ENCODE measurements at regions not wholly inside any gene's neighbourhood (a gene's known extent, or its start where the extent isn't known, plus 50 kb on each side); places are given as distances from the start of the nearest gene placed in this dataset.

GRCh38 chr4:100843910-100844309 lies 326.1 kb upstream of the EMCN start:
- Histone ChIP-seq H3K4me2 (ENCODE audit: insufficient read depth, low read length, poor library complexity, severe bottlenecking) (no peak overlapping the region), H3K27ac (replicated peaks; ENCODE audit: low read length) (no peak overlapping the region), H4K91ac (ENCODE audit: low read depth, low read length, poor library complexity) (no peak overlapping the region), H2BK15ac (ENCODE audit: low read length) (no peak overlapping the region), H3K9me3 (replicated peaks in 1 of 2; ENCODE audit: control insufficient read depth in 2 of 2, insufficient read depth in 1 of 2, low read depth in 1 of 2, low read length in 2 of 2) (no peaks in the 10 kb centered on the region), H3K4me3 (ENCODE audit: low read length in 2 of 2) (no peak overlapping the region), H3K18ac (ENCODE audit: low read length) (no peak overlapping the region), H3K14ac (ENCODE audit: low read length) (no peak overlapping the region), H4K8ac (ENCODE audit: low read depth, low read length) (no peak overlapping the region), H3K4ac (ENCODE audit: low read length) (no peak overlapping the region), H2AFZ (ENCODE audit: low read length) (no peak overlapping the region), H2AK5ac (ENCODE audit: low read depth, low read length) (no peak overlapping the region), H3K23ac (ENCODE audit: low read depth, low read length, poor library complexity) (no peak overlapping the region), H3K27me3 (ENCODE audit: control insufficient read depth in 3 of 3, insufficient read depth in 3 of 3, low read depth in 1 of 3, low read length in 3 of 3) (no peaks in the 10 kb centered on the region), H2BK12ac (ENCODE audit: low read length) (no peak overlapping the region), H3K9ac (ENCODE audit: low read depth, low read length, poor library complexity) (no peak overlapping the region), H2BK120ac (ENCODE audit: low read depth, low read length) (no peak overlapping the region), H3K36me3 (replicated peaks in 1 of 2; ENCODE audit: control insufficient read depth in 2 of 2, insufficient read depth in 2 of 2, low read length in 2 of 2) (no peaks in the 10 kb centered on the region), H3K4me1 (ENCODE audit: control insufficient read depth in 2 of 2, insufficient read depth in 1 of 2, low read depth in 1 of 2, low read length in 2 of 2) (peaks cover 0 to 3% of the 10 kb centered on the region in 2 donors), H3K79me1 (ENCODE audit: low read depth, low read length) (no peaks in the 10 kb centered on the region), H2BK5ac (ENCODE audit: low read length) (no peak overlapping the region)
- DNase-seq (ENCODE audit: low spot score): no peak

GRCh38 chr4:100842856-100843255 lies 325.0 kb upstream of the EMCN start:
- H3K36me3 ChIP-seq (replicated peaks in 1 of 2; ENCODE audit: control insufficient read depth in 2 of 2, insufficient read depth in 2 of 2, low read length in 2 of 2): no peaks in the 10 kb centered on the region
- WGBS, 2 donors (ENCODE audit: extremely low coverage in 2 of 2, insufficient read length in 2 of 2, insufficient replicate concordance in 1 of 2): no CpG with 5 or more reads among the region's 1 CpG
- no peak overlapping the region for H3K4ac ChIP-seq (ENCODE audit: low read length)
- H3K27ac ChIP-seq (replicated peaks; ENCODE audit: low read length): no peak overlapping the region
- no peak overlapping the region for H3K9ac ChIP-seq (ENCODE audit: low read depth, low read length, poor library complexity)
- no peak overlapping the region for H2BK12ac ChIP-seq (ENCODE audit: low read length)
- H2AFZ ChIP-seq (ENCODE audit: low read length): no peak overlapping the region
- H2BK5ac ChIP-seq (ENCODE audit: low read length): no peak overlapping the region
- no peak overlapping the region for H3K4me2 ChIP-seq (ENCODE audit: insufficient read depth, low read length, poor library complexity, severe bottlenecking)
- H3K18ac ChIP-seq (ENCODE audit: low read length): no peak overlapping the region
- no peak overlapping the region for H4K8ac ChIP-seq (ENCODE audit: low read depth, low read length)
- no peak overlapping the region for H3K14ac ChIP-seq (ENCODE audit: low read length)
- H3K4me1 ChIP-seq (ENCODE audit: control insufficient read depth in 2 of 2, insufficient read depth in 1 of 2, low read depth in 1 of 2, low read length in 2 of 2): no peaks in the 10 kb centered on the region
- H4K91ac ChIP-seq (ENCODE audit: low read depth, low read length, poor library complexity): no peak overlapping the region
- DNase-seq (ENCODE audit: low spot score): no peak
- no peaks in the 10 kb centered on the region for H3K79me1 ChIP-seq (ENCODE audit: low read depth, low read length)
- H2BK120ac ChIP-seq (ENCODE audit: low read depth, low read length): no peak overlapping the region
- H2BK15ac ChIP-seq (ENCODE audit: low read length): no peak overlapping the region
- no peak overlapping the region for H3K23ac ChIP-seq (ENCODE audit: low read depth, low read length, poor library complexity)
- H3K4me3 ChIP-seq (ENCODE audit: low read length in 2 of 2): no peak overlapping the region
- H3K9me3 ChIP-seq (replicated peaks in 1 of 2; ENCODE audit: control insufficient read depth in 2 of 2, insufficient read depth in 1 of 2, low read depth in 1 of 2, low read length in 2 of 2): no peaks in the 10 kb centered on the region
- H2AK5ac ChIP-seq (ENCODE audit: low read depth, low read length): no peak overlapping the region
- H3K27me3 ChIP-seq (ENCODE audit: control insufficient read depth in 3 of 3, insufficient read depth in 3 of 3, low read depth in 1 of 3, low read length in 3 of 3): no peaks in the 10 kb centered on the region

- H2BK120ac ChIP-seq (ENCODE audit: low read depth, low read length): no peak overlapping the region
- no peak overlapping the region for H3K4me3 ChIP-seq (ENCODE audit: low read length in 2 of 2)
- H3K27me3 ChIP-seq (ENCODE audit: control insufficient read depth in 3 of 3, insufficient read depth in 3 of 3, low read depth in 1 of 3, low read length in 3 of 3): no peaks in the 10 kb centered on the region
- no peak overlapping the region for H3K14ac ChIP-seq (ENCODE audit: low read length)
- H3K4me1 ChIP-seq (ENCODE audit: control insufficient read depth in 2 of 2, insufficient read depth in 1 of 2, low read depth in 1 of 2, low read length in 2 of 2): peaks cover 0 to under 1% of the 10 kb centered on the region in 2 donors
- no peak overlapping the region for H4K91ac ChIP-seq (ENCODE audit: low read depth, low read length, poor library complexity)
- no peak overlapping the region for H3K27ac ChIP-seq (replicated peaks; ENCODE audit: low read length)
- H2AFZ ChIP-seq (ENCODE audit: low read length): no peak overlapping the region
- no peak overlapping the region for H3K23ac ChIP-seq (ENCODE audit: low read depth, low read length, poor library complexity)
- no CpG with 5 or more reads among the region's 2 CpGs for WGBS, 2 donors (ENCODE audit: extremely low coverage in 2 of 2, insufficient read length in 2 of 2, insufficient replicate concordance in 1 of 2)
- no peak overlapping the region for H4K8ac ChIP-seq (ENCODE audit: low read depth, low read length)
- H3K4ac ChIP-seq (ENCODE audit: low read length): no peak overlapping the region
- H3K36me3 ChIP-seq (replicated peaks in 1 of 2; ENCODE audit: control insufficient read depth in 2 of 2, insufficient read depth in 2 of 2, low read length in 2 of 2): no peaks in the 10 kb centered on the region
- H2BK5ac ChIP-seq (ENCODE audit: low read length): no peak overlapping the region
- H3K18ac ChIP-seq (ENCODE audit: low read length): no peak overlapping the region
- H3K79me1 ChIP-seq (ENCODE audit: low read depth, low read length): no peaks in the 10 kb centered on the region
- H2AK5ac ChIP-seq (ENCODE audit: low read depth, low read length): no peak overlapping the region
- no peak overlapping the region for H3K9ac ChIP-seq (ENCODE audit: low read depth, low read length, poor library complexity)
- no peak overlapping the region for H2BK12ac ChIP-seq (ENCODE audit: low read length)
- H2BK15ac ChIP-seq (ENCODE audit: low read length): no peak overlapping the region
- no peak overlapping the region for H3K4me2 ChIP-seq (ENCODE audit: insufficient read depth, low read length, poor library complexity, severe bottlenecking)
- H3K9me3 ChIP-seq (replicated peaks in 1 of 2; ENCODE audit: control insufficient read depth in 2 of 2, insufficient read depth in 1 of 2, low read depth in 1 of 2, low read length in 2 of 2): no peaks in the 10 kb centered on the region
- DNase-seq (ENCODE audit: low spot score): no peak
These were observed 324.1 kb upstream of the EMCN start for GRCh38 chr4:100841911-100842310.

GRCh38 chr4:100839712-100840111 lies 321.9 kb upstream of the EMCN start:
- DNase-seq (ENCODE audit: low spot score): no peak
- Histone ChIP-seq H2BK5ac (ENCODE audit: low read length) (no peak overlapping the region), H2BK12ac (ENCODE audit: low read length) (no peak overlapping the region), H4K91ac (ENCODE audit: low read depth, low read length, poor library complexity) (no peak overlapping the region), H3K4me3 (ENCODE audit: low read length in 2 of 2) (no peak overlapping the region), H3K27me3 (ENCODE audit: control insufficient read depth in 3 of 3, insufficient read depth in 3 of 3, low read depth in 1 of 3, low read length in 3 of 3) (no peaks in the 10 kb centered on the region), H3K36me3 (replicated peaks in 1 of 2; ENCODE audit: control insufficient read depth in 2 of 2, insufficient read depth in 2 of 2, low read length in 2 of 2) (no peaks in the 10 kb centered on the region), H3K4ac (ENCODE audit: low read length) (no peak overlapping the region), H3K4me1 (ENCODE audit: control insufficient read depth in 2 of 2, insufficient read depth in 1 of 2, low read depth in 1 of 2, low read length in 2 of 2) (peaks cover 0 to 2% of the 10 kb centered on the region in 2 donors), H2BK15ac (ENCODE audit: low read length) (no peak overlapping the region), H4K8ac (ENCODE audit: low read depth, low read length) (no peak overlapping the region), H3K79me1 (ENCODE audit: low read depth, low read length) (no peaks in the 10 kb centered on the region), H3K4me2 (ENCODE audit: insufficient read depth, low read length, poor library complexity, severe bottlenecking) (no peak overlapping the region), H2AK5ac (ENCODE audit: low read depth, low read length) (no peak overlapping the region), H3K14ac (ENCODE audit: low read length) (no peak overlapping the region), H3K9ac (ENCODE audit: low read depth, low read length, poor library complexity) (no peak overlapping the region), H3K9me3 (replicated peaks in 1 of 2; ENCODE audit: control insufficient read depth in 2 of 2, insufficient read depth in 1 of 2, low read depth in 1 of 2, low read length in 2 of 2) (no peaks in the 10 kb centered on the region), H3K23ac (ENCODE audit: low read depth, low read length, poor library complexity) (no peak overlapping the region), H2AFZ (ENCODE audit: low read length) (no peak overlapping the region), H3K27ac (replicated peaks; ENCODE audit: low read length) (no peak overlapping the region), H2BK120ac (ENCODE audit: low read depth, low read length) (no peak overlapping the region), H3K18ac (ENCODE audit: low read length) (no peak overlapping the region)
- no CpG with 5 or more reads among the region's 2 CpGs for WGBS, 2 donors (ENCODE audit: extremely low coverage in 2 of 2, insufficient read length in 2 of 2, insufficient replicate concordance in 1 of 2)
